ENCODE measurements at regions not wholly inside any gene's neighbourhood (a gene's known extent, or its start where the extent isn't known, plus 50 kb on each side); places are given as distances from the start of the nearest gene placed in this dataset.

DNA sequence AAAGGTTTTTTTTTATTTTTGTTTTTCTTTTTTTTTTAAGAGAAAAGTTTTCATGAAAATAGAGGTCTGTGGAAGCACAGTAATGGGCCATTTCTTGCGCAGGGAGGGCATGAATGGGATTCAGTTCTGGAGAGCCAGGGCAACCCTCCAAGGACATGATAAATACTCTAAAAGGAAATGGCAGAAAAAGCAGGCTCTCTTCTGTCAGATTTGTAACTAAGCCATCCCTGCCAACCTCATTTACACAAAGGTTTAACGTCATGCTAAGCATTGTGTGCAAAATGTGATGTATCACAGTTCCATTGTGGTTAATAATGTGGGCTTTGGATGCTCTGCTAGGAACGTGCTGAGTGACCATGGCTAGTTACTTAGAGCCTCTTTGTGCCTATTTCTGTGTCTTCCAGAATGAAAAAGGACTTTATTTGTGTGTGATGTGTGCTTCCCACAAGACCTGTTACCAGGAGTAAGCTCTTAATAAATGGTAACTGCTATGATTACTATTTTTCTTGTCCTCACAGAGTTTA, 1095.9 kb upstream of the SORCS1 start:
- CTCF ChIA-PET: no interaction called here
- POLR2A ChIA-PET (ENCODE audit: unreplicated experiment): no interaction called here
- Histone ChIP-seq H2BK120ac (ENCODE audit: low read depth, low read length) (no peak overlapping the region), H2BK15ac (ENCODE audit: low read depth, low read length) (no peak overlapping the region), H3K9me3 (ENCODE audit: control insufficient read depth, insufficient read depth, low read length) (no peaks in the 10 kb centered on the region; the same call in 1 of the 2 replicates), H3K14ac (replicated peaks; ENCODE audit: low read depth, low read length) (no peak overlapping the region), H4K5ac (ENCODE audit: low read depth, low read length) (no peak overlapping the region), H2AK5ac (ENCODE audit: low read depth, low read length) (no peak overlapping the region), H3K27me3 (ENCODE audit: control insufficient read depth, insufficient read depth, low read length) (no peaks in the 10 kb centered on the region), H2AK9ac (replicated peaks; ENCODE audit: low read depth, low read length, poor library complexity) (no peak overlapping the region), H3K56ac (ENCODE audit: extremely low read depth, insufficient read depth, low read length) (no peak overlapping the region), H2BK5ac (ENCODE audit: low read depth, low read length, poor library complexity, severe bottlenecking) (no peak overlapping the region), H3K4ac (ENCODE audit: low read depth, low read length) (no peak overlapping the region), H3K23ac (ENCODE audit: low read depth, low read length) (no peak overlapping the region), H4K91ac (ENCODE audit: insufficient read depth, low read depth, low read length) (no peak overlapping the region), H4K20me1 (ENCODE audit: insufficient read depth, low read length) (no peaks in the 10 kb centered on the region), H3K18ac (ENCODE audit: low read depth, low read length) (no peak overlapping the region), H3K36me3 (ENCODE audit: control insufficient read depth, insufficient read depth, low read length) (no peaks in the 10 kb centered on the region), H3K4me3 (ENCODE audit: insufficient read depth, low read depth, low read length) (no peak overlapping the region), H3K79me1 (ENCODE audit: low read depth in 1 of 2, low read length in 2 of 2) (no peaks in the 10 kb centered on the region), H3K9ac (ENCODE audit: low read depth, low read length) (no peak overlapping the region), H3K4me1 (ENCODE audit: control insufficient read depth, insufficient read depth, low read length) (no peaks in the 10 kb centered on the region), H2BK20ac (ENCODE audit: low read depth, low read length) (no peak overlapping the region), H4K8ac (ENCODE audit: low read depth in 2 of 2, low read length in 2 of 2) (no peak overlapping the region), H3K27ac (ENCODE audit: insufficient read depth, low read length) (no peak overlapping the region), H3K9me1 (ENCODE audit: insufficient read depth, low read length) (no peaks in the 10 kb centered on the region), H2AFZ (replicated peaks; ENCODE audit: low read length, poor library complexity) (no peak overlapping the region), H3K4me2 (ENCODE audit: low read depth, low read length) (no peak overlapping the region)
- WGBS, 2 experiments (ENCODE audit: extremely low coverage in 2 of 2, insufficient read length in 1 of 2): no CpG with 5 or more reads among the region's 3 CpGs
- no TSS peak for BruUV-seq (replicated peaks)
- ATAC-seq (ENCODE audit: low read depth) (no peak), DNase-seq (no peak)
- TF ChIP-seq CEBPB (IDR thresholded peaks at IDR 0.05; ENCODE audit: low read depth, low read length) (no peak), FOS (IDR thresholded peaks at IDR 0.05; ENCODE audit: low read depth, low read length) (no peak), MAZ (IDR thresholded peaks at IDR 0.05; ENCODE audit: borderline replicate concordance, low read depth, low read length) (no peak), POLR2A (IDR thresholded peaks at IDR 0.05; ENCODE audit: low read depth, low read length) (no peak), MXI1 (IDR thresholded peaks at IDR 0.05; ENCODE audit: borderline replicate concordance, low read depth, low read length) (no peak), MAFK (IDR thresholded peaks at IDR 0.05; ENCODE audit: low read depth, low read length) (no peak)
- TF ChIP-seq, protein P1, sequence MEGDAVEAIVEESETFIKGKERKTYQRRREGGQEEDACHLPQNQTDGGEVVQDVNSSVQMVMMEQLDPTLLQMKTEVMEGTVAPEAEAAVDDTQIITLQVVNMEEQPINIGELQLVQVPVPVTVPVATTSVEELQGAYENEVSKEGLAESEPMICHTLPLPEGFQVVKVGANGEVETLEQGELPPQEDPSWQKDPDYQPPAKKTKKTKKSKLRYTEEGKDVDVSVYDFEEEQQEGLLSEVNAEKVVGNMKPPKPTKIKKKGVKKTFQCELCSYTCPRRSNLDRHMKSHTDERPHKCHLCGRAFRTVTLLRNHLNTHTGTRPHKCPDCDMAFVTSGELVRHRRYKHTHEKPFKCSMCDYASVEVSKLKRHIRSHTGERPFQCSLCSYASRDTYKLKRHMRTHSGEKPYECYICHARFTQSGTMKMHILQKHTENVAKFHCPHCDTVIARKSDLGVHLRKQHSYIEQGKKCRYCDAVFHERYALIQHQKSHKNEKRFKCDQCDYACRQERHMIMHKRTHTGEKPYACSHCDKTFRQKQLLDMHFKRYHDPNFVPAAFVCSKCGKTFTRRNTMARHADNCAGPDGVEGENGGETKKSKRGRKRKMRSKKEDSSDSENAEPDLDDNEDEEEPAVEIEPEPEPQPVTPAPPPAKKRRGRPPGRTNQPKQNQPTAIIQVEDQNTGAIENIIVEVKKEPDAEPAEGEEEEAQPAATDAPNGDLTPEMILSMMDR (conservative IDR thresholded peaks at IDR 0.05; ENCODE audit: low read depth, low read length): no peak
- TF ChIP-seq, protein P2, sequence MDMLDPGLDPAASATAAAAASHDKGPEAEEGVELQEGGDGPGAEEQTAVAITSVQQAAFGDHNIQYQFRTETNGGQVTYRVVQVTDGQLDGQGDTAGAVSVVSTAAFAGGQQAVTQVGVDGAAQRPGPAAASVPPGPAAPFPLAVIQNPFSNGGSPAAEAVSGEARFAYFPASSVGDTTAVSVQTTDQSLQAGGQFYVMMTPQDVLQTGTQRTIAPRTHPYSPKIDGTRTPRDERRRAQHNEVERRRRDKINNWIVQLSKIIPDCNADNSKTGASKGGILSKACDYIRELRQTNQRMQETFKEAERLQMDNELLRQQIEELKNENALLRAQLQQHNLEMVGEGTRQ (IDR thresholded peaks at IDR 0.05; ENCODE audit: low read depth, low read length): no peak
- TF ChIP-seq, protein P3, sequence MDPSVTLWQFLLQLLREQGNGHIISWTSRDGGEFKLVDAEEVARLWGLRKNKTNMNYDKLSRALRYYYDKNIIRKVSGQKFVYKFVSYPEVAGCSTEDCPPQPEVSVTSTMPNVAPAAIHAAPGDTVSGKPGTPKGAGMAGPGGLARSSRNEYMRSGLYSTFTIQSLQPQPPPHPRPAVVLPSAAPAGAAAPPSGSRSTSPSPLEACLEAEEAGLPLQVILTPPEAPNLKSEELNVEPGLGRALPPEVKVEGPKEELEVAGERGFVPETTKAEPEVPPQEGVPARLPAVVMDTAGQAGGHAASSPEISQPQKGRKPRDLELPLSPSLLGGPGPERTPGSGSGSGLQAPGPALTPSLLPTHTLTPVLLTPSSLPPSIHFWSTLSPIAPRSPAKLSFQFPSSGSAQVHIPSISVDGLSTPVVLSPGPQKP (IDR thresholded peaks at IDR 0.05; ENCODE audit: borderline replicate concordance, low read depth, low read length): no peak
- dilution Hi-C loops (cut with HindIII; ENCODE audit: low sequenced_read_pairs, unreplicated experiment) (no loop called here), intact Hi-C loops (cut with micrococcal nuclease) (no loop called here), in situ Hi-C loops (cut with MboI; ENCODE audit: low sequenced_read_pairs) (no loop called here)

Data from IMR-90 (cell line).